Smooth muscle cell (in vitro differentiated cells): ENCODE measurements at regions not wholly inside any gene's neighbourhood (a gene's known extent, or its start where the extent isn't known, plus 50 kb on each side); places are given as distances from the start of the nearest gene placed in this dataset.
A peak's percentile ranks its signal among the peaks of the same experiment; 100 is the strongest.

Experiments used
- DNase-seq: peaks from one replicate; lab custom pipeline; 2025; ENCODE audit not compliant: unreplicated experiment; lab: John Stamatoyannopoulos, UW
- H2AFZ ChIP-seq: fragments of 200-600 bp; sonication (generic); 2 replicates; pipeline ENCODE4 v1.6.0; 2016; ENCODE audit warnings: antibody characterized with exemption, low read depth, mild to moderate bottlenecking
- H3F3A ChIP-seq: fragments of 200-600 bp; sonication (generic); 2 replicates; pipeline ENCODE4 v1.6.0; 2017; ENCODE audit warnings: antibody characterized with exemption, low read depth
- H3K27ac ChIP-seq: fragments of 200-600 bp; sonication (generic); 2 replicates; pipeline ENCODE4 v1.5.1; 2016; ENCODE audit warnings: low read depth, mild to moderate bottlenecking
- H3K27me3 ChIP-seq: fragments of 200-600 bp; sonication (generic); 2 replicates; pipeline ENCODE4 v1.6.1; 2016; ENCODE audit warnings: low read depth, mild to moderate bottlenecking
- H3K36me3 ChIP-seq: fragments of 200-600 bp; sonication (generic); 2 replicates; pipeline ENCODE4 v1.5.1; 2016; ENCODE audit warnings: low read depth
- H3K4me1 ChIP-seq: fragments of 200-600 bp; sonication (generic); 2 replicates; pipeline ENCODE4 v1.5.1; 2016; ENCODE audit warnings: low read depth
- H3K4me2 ChIP-seq: fragments of 200-600 bp; sonication (generic); 2 replicates; pipeline ENCODE4 v1.6.0; 2016; ENCODE audit warnings: mild to moderate bottlenecking
- H3K4me3 ChIP-seq: fragments of 200-600 bp; sonication (generic); 2 replicates; pipeline ENCODE4 v1.5.1; 2016; ENCODE audit warnings: mild to moderate bottlenecking
- H3K79me2 ChIP-seq: fragments of 200-600 bp; sonication (generic); 2 replicates; pipeline ENCODE4 v1.6.0; 2016; ENCODE audit warnings: low read depth, mild to moderate bottlenecking
- H3K9ac ChIP-seq: fragments of 200-600 bp; sonication (generic); 2 replicates; pipeline ENCODE4 v1.6.0; 2016; ENCODE audit warnings: low read depth
- H3K9me3 ChIP-seq: fragments of 200-600 bp; sonication (generic); replicated peaks from 2 replicates; pipeline ENCODE4 v1.5.1; 2016; ENCODE audit warnings: low read depth
- H4K20me1 ChIP-seq: fragments of 200-600 bp; sonication (generic); 2 replicates; pipeline ENCODE4 v1.6.0; 2016; ENCODE audit warnings: low read depth
- CTCF ChIP-seq: fragments of 200-600 bp; sonication (generic); IDR thresholded peaks from 2 replicates; pipeline ENCODE4 v1.5.1; 2017; ENCODE audit warnings: borderline replicate concordance, mild to moderate bottlenecking, antibody characterized with exemption; ENCODE audit not compliant: insufficient read depth, poor library complexity, severe bottlenecking
- WGBS: methylation state at CpG from one replicate; pipeline ENCODE4 v1.1.7; 2016; ENCODE audit warnings: low lambda C conversion rate; 5-methylcytosine and 5-hydroxymethylcytosine counted together

DNA sequence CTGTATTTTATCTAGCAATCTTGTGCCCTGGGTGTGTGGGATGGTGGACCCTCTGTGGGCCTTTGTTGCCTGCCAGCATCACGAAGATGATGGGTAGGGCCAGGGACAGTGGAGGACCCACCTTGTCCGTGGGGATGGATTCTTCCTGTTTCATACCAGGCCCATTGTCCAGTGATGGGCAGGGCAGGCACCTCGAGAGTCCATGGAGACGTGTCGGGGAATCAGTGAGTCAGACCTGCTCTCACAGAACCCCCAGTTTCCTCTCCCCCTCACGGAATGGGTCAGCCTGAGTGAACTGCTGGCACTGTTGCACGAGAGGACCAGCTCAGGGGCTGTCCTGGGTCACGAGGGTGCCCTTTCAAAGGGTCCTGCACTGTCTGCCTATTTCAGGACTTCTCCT is 401.2 kb downstream of the RPS24 start:
- H3K4me1 ChIP-seq, result peaks cover 23% of the 10 kb centered on the region
- H3K4me3 ChIP-seq, result no peak overlapping the region
- WGBS, result 63% methylated on average over 8 of the region's 8 CpGs
- TF ChIP-seq CTCF, result no peak
- H3K27ac ChIP-seq, result no peak overlapping the region
- no peaks in the 10 kb centered on the region for H4K20me1 ChIP-seq
- DNase-seq, result no peak
- peak overlapping the region; percentile 69 for H3K4me2 ChIP-seq
- no peaks in the 10 kb centered on the region for H3K9me3 ChIP-seq
- H3F3A ChIP-seq, result no peaks in the 10 kb centered on the region
- H3K27me3 ChIP-seq, result no peaks in the 10 kb centered on the region
- no peak overlapping the region for H3K9ac ChIP-seq
- no peaks in the 10 kb centered on the region for H3K79me2 ChIP-seq
- H3K36me3 ChIP-seq, result no peaks in the 10 kb centered on the region
- no peak overlapping the region for H2AFZ ChIP-seq

DNA sequence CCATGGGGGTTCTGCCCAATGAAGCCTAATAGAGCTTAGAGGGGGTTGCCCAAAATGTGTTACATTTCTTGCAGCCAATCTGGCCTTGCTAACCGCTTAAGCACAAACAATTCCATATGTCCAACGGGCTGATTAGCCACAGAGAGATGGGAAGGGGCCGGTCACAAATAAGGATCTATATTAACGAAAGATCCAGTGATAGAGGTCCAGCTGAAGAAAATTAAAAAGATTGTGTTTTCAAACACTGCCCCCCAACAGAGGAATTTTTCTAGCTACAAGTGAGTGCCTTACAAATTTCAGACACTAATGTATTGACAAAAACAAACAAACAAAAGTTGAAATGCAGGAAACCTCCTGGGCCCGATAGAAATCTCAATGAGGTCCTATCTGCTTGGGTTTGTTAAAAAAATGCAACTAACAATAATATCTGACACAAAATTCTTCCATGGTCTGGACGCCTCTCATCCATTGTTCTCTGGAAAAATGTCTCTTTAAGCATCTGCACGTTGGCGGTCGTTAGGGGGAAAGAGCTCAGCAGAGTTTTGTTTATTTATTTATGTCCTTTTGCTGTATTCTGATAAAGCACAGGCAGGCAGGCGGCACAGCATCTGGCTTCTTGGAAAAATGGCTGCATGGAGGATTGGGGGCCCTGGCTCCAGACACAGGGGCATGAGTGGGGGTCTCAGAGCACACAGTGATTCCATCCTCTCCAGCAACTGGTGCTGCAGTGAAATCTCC is 402.0 kb downstream of the RPS24 start:
- H3K4me3 ChIP-seq, result no peak overlapping the region
- TF ChIP-seq CTCF, result no peak
- H4K20me1 ChIP-seq, result no peaks in the 10 kb centered on the region
- H3K36me3 ChIP-seq, result no peaks in the 10 kb centered on the region
- DNase-seq, result no peak
- no peak overlapping the region for H3K9ac ChIP-seq
- H2AFZ ChIP-seq, result peak overlapping the region; percentile 6
- H3K27me3 ChIP-seq, result no peaks in the 10 kb centered on the region
- H3K4me1 ChIP-seq, result peaks cover 23% of the 10 kb centered on the region
- no peaks in the 10 kb centered on the region for H3F3A ChIP-seq
- WGBS, result 36% methylated on average over 10 of the region's 10 CpGs
- no peaks in the 10 kb centered on the region for H3K9me3 ChIP-seq
- H3K27ac ChIP-seq, result no peak overlapping the region
- H3K79me2 ChIP-seq, result no peaks in the 10 kb centered on the region
- H3K4me2 ChIP-seq, result peak overlapping the region; percentile 69

DNA sequence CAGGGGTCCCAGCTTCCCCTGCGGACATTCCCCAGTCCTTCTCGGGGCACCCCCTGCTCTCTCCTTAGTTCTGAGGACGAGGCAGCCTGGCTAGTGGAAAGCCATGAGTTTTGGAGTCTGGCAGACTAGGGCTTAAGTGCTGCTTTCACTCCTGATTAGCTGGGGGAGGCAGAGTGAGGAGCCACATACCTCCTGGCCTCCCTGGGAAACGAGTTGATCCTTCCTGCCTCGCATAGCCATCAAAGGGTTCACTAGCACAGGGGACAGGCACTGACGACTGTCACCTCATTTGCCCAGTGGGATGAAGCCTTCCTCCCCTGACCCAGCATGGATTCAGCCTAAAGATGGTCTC is 402.5 kb downstream of the RPS24 start:
- no peaks in the 10 kb centered on the region for H3K36me3 ChIP-seq
- peak overlapping the region; percentile 6 for H2AFZ ChIP-seq
- 27% methylated on average over 6 of the region's 6 CpGs for WGBS
- H3K4me3 ChIP-seq, result no peak overlapping the region
- no peaks in the 10 kb centered on the region for H3K27me3 ChIP-seq
- no peaks in the 10 kb centered on the region for H3K79me2 ChIP-seq
- no peak for TF ChIP-seq CTCF
- peak overlapping the region; percentile 69 for H3K4me2 ChIP-seq
- H3K4me1 ChIP-seq, result peaks cover 23% of the 10 kb centered on the region
- H4K20me1 ChIP-seq, result no peaks in the 10 kb centered on the region
- H3K9me3 ChIP-seq, result no peaks in the 10 kb centered on the region
- no peak overlapping the region for H3K27ac ChIP-seq
- H3K9ac ChIP-seq, result no peak overlapping the region
- no peak for DNase-seq
- H3F3A ChIP-seq, result no peaks in the 10 kb centered on the region

GRCh38 chr10:78436706-78437406 is 403.2 kb downstream of the RPS24 start:
- peaks cover 23% of the 10 kb centered on the region for H3K4me1 ChIP-seq
- no peak for DNase-seq

More at GRCh38 chr10:78436706-78437406, 403.2 kb downstream of the RPS24 start:
- WGBS, result 85% methylated on average over 8 of the region's 8 CpGs
- no peak overlapping the region for H2AFZ ChIP-seq
- no peaks in the 10 kb centered on the region for H3F3A ChIP-seq
- H3K4me2 ChIP-seq, result peak overlapping the region; percentile 69
- H3K9ac ChIP-seq, result no peak overlapping the region
- no peaks in the 10 kb centered on the region for H4K20me1 ChIP-seq
- no peaks in the 10 kb centered on the region for H3K36me3 ChIP-seq
- H3K4me3 ChIP-seq, result no peak overlapping the region
- H3K27ac ChIP-seq, result no peak overlapping the region
- no peak for TF ChIP-seq CTCF
- no peaks in the 10 kb centered on the region for H3K9me3 ChIP-seq
- H3K27me3 ChIP-seq, result no peaks in the 10 kb centered on the region
- no peaks in the 10 kb centered on the region for H3K79me2 ChIP-seq
